ENCODE measurements at regions not wholly inside any gene's neighbourhood (a gene's known extent, or its start where the extent isn't known, plus 50 kb on each side); places are given as distances from the start of the nearest gene placed in this dataset.

DNA sequence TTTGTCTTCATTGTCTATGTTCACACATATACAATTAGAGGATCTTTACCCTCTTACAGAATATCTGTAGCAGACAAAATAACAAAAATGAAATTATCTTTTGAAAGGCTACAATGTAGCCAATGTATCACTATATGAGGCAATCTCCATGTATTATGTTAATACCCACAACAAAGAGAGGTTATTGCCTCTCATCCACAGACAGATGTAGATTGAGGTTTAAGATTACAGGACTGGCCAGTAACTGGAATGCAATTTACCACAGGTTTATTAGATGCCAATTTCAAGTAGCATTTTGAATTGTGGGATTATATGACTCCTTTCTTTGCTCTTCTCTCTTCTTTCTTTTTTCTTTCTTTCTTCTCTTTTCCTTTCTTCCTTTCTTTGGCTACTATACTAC, 242.6 kb downstream of the ANKRD50 start:
- no peak for DNase-seq (ENCODE audit: low spot score)

DNA sequence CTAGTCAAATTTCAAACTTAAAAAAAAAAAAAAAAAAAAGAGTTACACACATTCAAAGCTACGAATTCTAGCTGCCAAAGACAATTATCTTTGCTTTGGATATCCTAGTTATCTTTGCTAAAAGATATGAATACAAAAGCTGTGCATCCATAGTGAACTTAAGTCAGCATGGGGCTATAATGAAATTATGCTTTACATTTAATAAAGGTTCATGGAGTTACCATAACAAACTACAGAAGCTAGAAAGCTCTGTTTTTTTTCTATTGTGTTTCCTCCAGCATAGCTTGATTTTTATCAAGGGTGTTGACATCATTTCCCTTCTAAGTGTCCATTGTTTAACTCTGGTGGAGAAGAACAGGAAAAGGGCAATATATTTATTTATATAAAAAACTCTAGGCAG, 234.1 kb downstream of the ANKRD50 start:
- no peak for DNase-seq (ENCODE audit: low spot score)

GRCh38 chr4:124480061-124480460, 232.5 kb downstream of the ANKRD50 start:
- DNase-seq (ENCODE audit: low spot score) = no peak

DNA sequence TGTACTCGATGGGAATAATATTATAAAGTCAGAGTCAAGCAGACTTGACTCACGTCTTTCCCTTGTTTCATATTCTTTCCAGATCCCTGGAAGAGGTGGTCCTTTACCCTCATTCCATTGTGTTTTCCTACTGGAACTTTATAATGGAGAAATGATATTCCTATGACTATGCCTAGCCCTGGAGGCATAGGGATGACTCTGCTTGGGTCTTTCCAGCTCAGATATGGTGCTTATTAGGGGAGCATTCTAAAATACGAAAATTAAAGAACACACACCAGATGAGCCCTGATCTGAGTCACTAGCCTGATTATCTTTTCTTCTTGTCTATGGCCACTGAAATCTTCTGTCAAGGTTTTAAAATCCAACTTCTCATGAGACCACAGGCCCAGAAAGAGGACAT, 231.4 kb downstream of the ANKRD50 start:
- DNase-seq (ENCODE audit: low spot score) = no peak

DNA sequence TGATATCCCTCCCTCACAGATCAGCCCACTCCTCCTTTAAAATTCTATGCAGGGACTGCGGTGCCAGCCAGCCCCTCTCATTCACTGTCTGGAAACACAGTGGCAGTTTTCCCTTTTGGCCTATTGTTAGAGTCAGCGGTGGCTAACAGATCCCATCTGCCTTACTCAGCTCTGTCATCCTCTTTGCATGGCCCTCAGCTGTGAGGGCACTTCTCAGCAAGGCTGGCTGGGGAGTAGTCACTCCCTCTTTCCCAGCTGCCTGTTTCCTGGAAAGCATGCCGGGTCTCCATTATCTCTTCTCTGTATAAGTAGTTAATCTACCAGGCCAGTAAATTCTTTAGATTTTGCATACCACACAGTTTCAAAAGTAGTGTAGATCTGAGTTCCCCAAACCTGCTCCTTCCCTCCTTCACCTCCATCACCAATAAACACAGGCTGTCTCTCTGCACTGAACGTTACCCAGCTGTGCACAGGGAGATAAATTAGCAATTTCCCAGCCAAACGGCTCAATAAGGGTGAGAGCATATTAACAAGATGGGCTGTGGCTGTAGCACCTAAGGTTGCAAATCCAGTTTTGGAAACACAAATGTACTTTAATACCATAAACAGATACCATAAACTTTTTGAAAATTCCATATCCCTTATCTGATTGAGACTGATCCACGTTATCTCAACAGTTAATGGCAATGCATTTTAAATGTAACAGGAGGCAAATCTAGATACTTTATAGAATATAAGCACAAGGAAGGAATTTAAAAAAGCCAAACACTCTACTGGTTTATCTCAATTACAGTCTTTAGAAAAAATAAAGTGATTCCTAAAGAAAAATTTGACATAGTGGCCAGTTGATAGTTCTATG, 229.3 kb downstream of the ANKRD50 start:
- DNase-seq (ENCODE audit: low spot score) = no peak

- no peak for DNase-seq (ENCODE audit: low spot score)
These were observed 228.5 kb downstream of the ANKRD50 start for GRCh38 chr4:124484008-124484407.

DNA sequence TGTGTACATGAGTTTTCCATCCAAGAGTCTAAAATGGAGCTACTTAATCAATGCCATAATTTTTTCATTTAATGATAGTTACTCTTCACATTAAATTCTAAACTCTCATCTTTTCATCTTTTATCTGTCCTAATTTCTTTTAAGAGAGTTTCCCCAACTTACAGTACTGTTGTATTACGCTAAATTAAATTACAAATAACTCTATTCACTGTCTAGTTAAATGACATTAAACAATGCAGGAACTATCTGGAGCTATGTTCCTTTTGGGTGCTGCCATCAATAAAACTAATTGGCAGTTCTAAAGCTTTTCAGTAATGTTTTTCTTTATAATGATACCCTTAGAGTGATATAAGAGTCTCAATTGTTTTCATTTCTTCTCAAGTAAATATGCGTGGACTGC, 227.6 kb downstream of the ANKRD50 start:
- no peak for DNase-seq (ENCODE audit: low spot score)

GRCh38 chr4:124486423-124486822, 226.1 kb downstream of the ANKRD50 start:
- no peak for DNase-seq (ENCODE audit: low spot score)

DNA sequence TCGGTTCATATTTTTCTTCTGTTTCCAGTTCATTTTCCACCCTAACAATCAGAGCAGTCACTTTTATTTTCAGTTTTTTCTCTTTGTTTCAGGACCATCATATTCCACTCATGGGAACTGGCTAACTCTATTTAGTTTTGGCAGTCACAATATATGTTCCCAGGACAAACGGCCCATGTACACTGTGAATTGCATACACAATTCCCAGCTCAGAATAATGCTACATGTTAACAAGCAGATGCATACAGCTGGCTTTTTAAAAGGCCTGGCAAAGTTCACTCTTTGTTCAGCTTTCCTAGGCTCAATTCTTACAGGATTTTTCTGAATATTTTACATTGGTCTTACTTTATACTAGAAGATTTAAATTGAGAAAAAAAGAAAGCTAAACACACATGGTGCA, 224.9 kb downstream of the ANKRD50 start:
- no peak for DNase-seq (ENCODE audit: low spot score)

DNA sequence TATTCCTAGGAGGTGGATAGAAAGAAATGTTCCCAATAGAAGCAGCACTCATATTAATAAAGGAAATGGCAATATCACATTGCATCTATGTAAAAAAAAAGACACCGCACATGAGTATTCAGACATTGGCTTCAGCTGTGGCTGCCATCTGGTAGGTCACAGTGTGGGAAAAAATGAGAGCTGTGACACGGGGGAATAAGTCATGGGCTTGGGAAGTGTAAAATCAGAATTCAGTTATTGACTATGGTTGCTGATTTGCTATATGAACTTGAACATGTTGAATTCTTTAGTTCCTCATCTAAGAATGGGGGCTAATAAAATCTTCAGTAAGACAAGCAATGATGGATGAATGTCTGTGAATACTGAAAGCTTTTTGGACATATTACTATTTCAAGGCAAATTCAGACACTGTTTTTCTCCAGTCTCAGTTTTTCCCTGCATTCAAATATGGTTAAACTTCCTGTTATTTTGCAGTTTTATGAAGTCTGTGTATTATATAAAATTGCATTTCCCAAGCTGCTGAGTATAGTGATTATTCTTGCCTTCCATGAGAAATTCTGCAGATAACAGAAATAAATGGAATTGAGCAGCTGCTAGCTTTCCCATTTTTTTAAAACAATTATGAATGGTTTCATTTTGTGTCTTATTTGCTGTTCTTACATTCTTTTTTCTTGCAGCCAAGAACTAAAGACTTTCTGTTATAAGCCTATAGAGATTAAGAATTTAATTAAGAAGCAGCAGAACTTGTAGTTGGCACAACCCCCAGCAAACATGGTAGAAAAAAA, 221.0 kb downstream of the ANKRD50 start:
- DNase-seq (ENCODE audit: low spot score) = no peak

DNA sequence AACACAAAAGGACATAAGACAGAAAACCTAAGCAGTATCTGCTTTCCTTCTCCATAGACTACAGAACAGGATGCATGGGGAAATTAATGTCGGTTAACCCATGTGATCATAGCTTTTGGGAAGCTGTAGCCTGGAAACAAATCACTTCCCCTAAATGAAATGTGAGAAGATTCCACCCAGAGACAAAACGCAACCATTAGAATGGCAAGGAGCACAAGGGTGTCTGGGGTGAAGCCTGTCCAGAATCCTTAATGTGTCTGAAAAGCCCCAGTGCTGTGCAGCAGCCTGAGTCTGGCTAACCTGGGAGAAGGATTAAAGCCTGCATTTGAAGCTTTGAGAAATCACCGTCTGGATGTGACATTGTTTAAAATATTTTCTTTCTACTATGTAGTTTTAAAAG, 213.3 kb downstream of the ANKRD50 start:
- no peak for DNase-seq (ENCODE audit: low spot score)

DNA sequence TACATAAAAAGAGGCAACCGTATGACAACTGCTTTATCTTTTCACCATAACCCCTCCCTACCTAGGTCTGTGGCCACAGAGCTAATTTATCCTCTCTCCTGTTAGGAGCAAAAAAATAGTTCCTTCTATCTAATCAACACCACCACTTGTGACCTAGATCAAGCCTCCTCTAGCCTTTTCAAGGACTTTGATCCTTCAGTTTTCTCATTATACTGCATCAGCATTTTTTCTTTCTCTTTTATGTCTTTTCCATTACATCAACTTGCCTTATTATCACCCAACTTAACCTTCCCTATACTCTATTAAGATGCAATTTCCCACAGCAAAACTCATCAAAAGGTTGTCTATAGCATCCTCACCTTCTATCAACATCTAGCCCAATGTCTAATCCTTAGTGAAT, 211.0 kb downstream of the ANKRD50 start:
- DNase-seq (ENCODE audit: low spot score) = no peak

GRCh38 chr4:124504431-124504830, 208.1 kb downstream of the ANKRD50 start:
- DNase-seq (ENCODE audit: low spot score) = no peak

GRCh38 chr4:124505211-124505610, 207.3 kb downstream of the ANKRD50 start:
- DNase-seq (ENCODE audit: low spot score) = no peak

- no peak for DNase-seq (ENCODE audit: low spot score)
These were observed 203.4 kb downstream of the ANKRD50 start for GRCh38 chr4:124509151-124509550.

DNA sequence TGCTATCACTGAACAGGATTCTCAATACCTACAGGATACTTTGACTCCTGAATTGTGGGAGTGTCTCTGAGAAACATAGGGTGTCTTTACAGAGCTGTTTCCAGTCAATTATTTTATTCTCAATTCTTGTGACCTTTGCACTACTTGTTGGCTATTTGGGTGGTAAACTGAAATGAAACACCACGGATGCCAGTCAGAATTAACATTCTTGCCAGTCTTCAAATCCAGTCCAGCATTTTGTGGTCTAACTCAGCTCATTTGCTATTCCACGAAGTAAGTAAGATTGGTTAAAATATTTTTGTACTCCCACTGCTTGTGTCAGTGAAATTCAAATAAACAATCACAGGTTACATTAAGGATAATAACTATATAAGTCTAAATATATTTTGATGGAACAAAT, 197.9 kb downstream of the ANKRD50 start:
- no peak for DNase-seq (ENCODE audit: low spot score)

GRCh38 chr4:124515591-124515990, 196.9 kb downstream of the ANKRD50 start:
- no peak for DNase-seq (ENCODE audit: low spot score)

- no peak for DNase-seq (ENCODE audit: low spot score)
These were observed 193.3 kb downstream of the ANKRD50 start for GRCh38 chr4:124519196-124519595.

- no peak for DNase-seq (ENCODE audit: low spot score)
These were observed 188.7 kb downstream of the ANKRD50 start for GRCh38 chr4:124523816-124524215.

- no peak for DNase-seq (ENCODE audit: low spot score)
These were observed 187.0 kb downstream of the ANKRD50 start for GRCh38 chr4:124525524-124525923.

DNA sequence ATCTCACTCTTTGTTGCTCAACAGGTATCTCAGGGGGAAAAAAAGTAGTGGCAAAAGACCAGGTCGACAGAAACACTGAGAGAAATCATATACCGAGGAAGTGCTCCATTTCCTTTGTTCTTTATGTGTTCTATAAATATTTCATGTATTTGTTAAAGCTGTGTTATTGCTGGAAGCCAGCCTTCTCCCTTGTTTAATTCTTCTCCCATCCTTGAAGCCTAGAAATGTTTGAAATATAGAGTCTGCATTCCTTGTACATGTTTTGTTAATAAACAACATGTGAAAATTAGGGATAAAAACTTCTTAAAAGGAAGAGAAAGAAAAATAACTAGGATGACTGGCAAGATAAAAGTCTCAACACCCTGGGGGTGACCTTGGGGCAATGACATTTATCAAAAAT, 186.2 kb downstream of the ANKRD50 start:
- DNase-seq (ENCODE audit: low spot score) = no peak

DNA sequence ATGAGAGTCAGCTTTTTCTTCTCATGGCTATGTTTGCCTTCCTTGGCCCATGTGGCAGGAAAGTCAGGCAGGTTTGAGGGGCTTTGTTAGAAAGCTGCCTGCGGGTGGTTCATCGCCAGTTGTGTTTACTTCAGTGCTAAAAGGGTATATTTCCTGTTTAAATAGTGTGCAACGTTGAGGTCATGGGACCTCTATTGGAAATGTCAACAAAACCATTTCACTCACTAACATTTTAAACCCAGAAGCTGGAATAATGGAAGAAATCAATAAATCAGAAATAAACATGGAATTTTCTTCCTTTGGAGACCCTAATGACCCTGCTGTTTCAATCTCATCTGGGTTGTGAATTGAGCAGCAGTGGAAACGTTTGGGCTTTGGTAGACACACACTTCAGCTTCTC, 185.8 kb downstream of the ANKRD50 start:
- no peak for DNase-seq (ENCODE audit: low spot score)

DNA sequence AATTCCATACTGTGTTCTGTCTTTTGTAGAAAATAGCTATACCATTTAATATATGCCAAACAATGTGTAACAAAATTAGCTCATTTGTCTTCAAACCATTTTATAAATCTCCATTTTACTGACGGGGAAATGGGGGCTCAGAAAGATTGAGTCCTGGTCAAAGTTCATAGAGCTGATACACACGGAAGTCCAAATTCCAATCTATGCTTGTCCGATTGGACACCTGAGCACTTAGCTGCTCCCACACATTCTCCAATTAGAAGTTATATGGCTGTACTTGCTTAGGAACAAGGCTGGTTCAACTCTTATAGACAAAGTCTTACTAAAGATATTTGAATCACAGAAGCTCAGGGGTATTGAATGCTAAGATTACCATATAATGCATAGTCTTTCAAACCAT, 185.2 kb downstream of the ANKRD50 start:
- no peak for DNase-seq (ENCODE audit: low spot score)

Data from AG08396 (cell line).